Esophagus muscularis mucosa (tissue), 3 donors: ENCODE measurements at regions not wholly inside any gene's neighbourhood (a gene's known extent, or its start where the extent isn't known, plus 50 kb on each side); places are given as distances from the start of the nearest gene placed in this dataset.

Experiments used
- POLR2A ChIP-seq: fragments of 450-650 bp; IDR thresholded peaks from one replicate; pipeline ENCODE4 v1.6.1; 2017; ENCODE audit warnings: antibody characterized with exemption, moderate library complexity, mild to moderate bottlenecking, low read depth
- POLR2AphosphoS5 ChIP-seq, 2 donors: sonication (generic); formaldehyde crosslinking; IDR thresholded peaks; one replicate each; pipeline ENCODE4 v1.6.1; 2017; ENCODE audit warnings: antibody characterized with exemption in 2 of 2
- TF ChIP-seq, protein P1 (sequence below), 3 experiments: fragments of 200-600 bp in 2 of 3; fragments of 450-650 bp in 1 of 3; sonication (generic) in 2 of 3; IDR thresholded peaks; one replicate each; pipeline ENCODE4 v1.5.1; 2017 to 2019; ENCODE audit warnings: antibody characterized with exemption in 3 of 3, mild to moderate bottlenecking in 2 of 3, moderate library complexity in 1 of 3

DNA sequence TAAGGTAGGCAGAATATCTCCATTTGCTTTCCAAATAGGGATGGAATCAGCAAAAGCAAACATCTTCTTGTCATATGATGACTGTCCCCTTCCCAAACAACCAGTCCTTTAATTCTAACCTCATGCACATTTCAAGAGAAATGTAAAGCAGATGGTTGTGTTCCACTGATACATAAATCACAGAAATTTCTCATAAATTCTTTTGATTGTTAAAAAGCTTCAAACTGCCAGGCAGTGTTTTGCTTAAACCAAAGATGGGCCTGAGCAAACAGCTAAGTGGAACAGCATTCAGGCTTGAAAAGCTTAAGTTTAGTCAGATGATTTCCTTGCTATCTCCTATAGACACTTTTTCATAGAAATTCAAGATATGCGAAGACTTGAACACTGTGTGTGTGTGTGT lies 74.3 kb upstream of the SOX2 start:
- TF ChIP-seq, protein P1, sequence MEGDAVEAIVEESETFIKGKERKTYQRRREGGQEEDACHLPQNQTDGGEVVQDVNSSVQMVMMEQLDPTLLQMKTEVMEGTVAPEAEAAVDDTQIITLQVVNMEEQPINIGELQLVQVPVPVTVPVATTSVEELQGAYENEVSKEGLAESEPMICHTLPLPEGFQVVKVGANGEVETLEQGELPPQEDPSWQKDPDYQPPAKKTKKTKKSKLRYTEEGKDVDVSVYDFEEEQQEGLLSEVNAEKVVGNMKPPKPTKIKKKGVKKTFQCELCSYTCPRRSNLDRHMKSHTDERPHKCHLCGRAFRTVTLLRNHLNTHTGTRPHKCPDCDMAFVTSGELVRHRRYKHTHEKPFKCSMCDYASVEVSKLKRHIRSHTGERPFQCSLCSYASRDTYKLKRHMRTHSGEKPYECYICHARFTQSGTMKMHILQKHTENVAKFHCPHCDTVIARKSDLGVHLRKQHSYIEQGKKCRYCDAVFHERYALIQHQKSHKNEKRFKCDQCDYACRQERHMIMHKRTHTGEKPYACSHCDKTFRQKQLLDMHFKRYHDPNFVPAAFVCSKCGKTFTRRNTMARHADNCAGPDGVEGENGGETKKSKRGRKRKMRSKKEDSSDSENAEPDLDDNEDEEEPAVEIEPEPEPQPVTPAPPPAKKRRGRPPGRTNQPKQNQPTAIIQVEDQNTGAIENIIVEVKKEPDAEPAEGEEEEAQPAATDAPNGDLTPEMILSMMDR (IDR thresholded peaks at IDR 0.05) = no peak
- TF ChIP-seq POLR2AphosphoS5 (IDR thresholded peaks at IDR 0.05) = no peak
- TF ChIP-seq POLR2A = no peak
